HG02571 (cell line): ENCODE measurements at regions not wholly inside any gene's neighbourhood (a gene's known extent, or its start where the extent isn't known, plus 50 kb on each side); places are given as distances from the start of the nearest gene placed in this dataset.
A peak's percentile ranks its signal among the peaks of the same experiment; 100 is the strongest.

Experiments
- ATAC-seq: cut with Tn5 transposase; IDR thresholded peaks from one replicate; pipeline ENCODE4 v1.9.1; 2021; ENCODE audit warnings: mild to moderate bottlenecking, moderate library complexity; ENCODE audit not compliant: unreplicated experiment

DNA sequence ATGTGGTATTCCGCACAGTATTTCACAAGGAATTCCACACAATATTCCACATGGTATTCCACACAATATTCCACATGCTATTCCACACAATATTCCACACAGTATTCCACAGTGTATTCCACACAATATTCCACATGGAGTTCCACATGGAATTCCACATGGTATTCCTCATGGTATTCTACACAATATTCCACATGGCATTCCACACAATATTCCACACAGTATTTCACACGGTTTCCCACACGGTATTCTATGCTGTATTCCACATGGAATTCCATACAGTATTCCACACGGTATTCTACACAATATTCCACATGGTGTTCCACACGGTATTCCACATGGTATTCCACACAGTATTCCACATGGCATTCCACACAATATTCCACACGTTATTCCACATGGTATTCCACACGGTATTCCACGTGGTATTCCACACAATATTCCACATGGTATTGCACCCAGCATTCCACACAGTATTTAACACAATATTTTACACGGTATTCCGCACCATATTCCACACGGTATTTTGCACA is 137.3 kb upstream of the CHST15 start:
- ATAC-seq: no peak

DNA sequence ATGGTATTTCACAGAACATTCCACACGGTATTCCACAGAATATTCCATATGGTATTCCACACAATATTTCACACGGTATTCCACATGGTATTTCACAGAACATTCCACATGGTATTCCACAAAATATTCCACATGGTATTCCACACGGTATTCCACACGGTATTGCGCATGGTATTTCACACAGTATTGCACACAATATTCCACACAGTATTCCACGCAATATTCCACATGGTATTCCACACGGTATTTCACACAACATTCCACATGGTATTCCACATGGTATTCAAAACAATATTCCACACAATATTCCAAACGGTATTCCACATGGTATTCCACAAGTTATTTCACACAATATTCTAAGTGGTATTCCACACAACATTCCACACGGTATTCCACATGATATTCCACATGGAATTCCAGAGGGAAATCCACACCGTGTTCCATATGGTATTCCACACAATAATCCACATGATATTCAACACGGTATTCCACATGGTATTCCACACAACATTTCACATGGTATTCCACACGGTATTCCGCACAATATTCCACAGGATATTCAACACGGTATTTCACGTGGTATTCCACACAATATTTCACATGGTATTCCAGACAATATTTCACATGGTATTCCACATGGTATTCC is 136.7 kb upstream of the CHST15 start:
- no peak for ATAC-seq

DNA sequence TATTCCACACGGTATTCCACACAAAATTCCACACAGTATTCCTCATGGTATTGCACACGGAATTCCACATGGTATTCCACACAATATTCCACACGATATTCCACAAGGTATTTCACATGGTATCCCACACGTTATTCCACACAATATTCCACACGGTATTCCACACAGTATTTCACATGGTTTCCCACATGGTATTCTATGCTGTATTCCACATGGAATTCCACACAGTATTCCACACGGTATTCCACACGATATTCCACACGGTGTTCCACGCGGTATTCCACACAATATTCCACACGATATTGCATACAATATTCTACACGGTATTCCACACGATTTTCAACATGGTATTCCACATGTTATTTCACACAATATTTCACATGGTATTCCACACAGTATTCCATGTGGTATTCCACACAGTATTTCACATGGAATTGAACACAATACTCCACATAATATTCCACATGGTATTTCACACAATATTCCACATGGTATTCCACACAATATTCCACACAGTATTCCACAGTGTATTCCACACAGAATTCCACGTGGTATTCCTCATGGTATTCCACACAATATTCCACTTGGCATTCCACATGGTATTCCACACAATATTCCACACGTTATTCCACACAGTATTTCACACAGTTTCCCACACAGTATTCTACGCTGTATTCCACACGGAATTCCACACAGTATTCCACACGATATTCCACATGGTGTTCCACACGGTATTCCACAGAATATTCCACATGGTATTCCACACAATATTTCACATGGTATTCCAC is 136.0 kb upstream of the CHST15 start:
- ATAC-seq: no peak

DNA sequence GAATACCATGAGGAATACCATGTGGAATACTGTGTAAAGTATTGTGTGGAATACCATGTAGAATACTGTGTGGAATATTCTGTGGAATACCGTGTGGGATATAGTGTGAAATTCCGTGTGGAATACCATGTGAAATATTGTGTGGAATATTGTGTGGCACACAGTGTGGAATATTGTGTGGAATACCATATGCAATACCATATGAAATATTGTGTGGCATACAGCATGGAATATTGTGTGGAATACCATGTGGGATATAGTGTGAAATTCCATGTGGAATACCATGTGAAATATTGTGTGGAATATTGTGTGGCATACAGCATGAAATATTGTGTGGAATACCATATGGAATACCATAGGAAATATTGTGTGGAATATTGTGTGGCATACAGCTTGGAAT is 135.1 kb upstream of the CHST15 start:
- ATAC-seq: no peak

DNA sequence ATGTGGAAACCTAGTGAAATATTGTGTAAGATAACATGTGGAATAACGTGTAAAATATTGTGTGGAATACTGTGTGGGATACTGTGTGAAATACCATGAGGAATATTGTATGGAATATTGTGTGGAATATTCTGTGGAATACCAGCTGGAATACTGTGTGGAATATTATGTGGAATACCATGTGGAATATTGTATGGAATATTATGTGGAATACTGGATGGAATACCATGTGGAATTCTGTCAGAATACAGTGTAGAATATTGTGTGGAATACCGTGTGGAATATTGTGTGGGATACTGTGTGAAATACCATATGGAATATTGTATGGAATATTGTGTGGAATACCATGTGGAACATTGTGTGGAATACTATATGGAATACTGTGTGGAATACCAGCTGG is 134.6 kb upstream of the CHST15 start:
- no peak for ATAC-seq

DNA sequence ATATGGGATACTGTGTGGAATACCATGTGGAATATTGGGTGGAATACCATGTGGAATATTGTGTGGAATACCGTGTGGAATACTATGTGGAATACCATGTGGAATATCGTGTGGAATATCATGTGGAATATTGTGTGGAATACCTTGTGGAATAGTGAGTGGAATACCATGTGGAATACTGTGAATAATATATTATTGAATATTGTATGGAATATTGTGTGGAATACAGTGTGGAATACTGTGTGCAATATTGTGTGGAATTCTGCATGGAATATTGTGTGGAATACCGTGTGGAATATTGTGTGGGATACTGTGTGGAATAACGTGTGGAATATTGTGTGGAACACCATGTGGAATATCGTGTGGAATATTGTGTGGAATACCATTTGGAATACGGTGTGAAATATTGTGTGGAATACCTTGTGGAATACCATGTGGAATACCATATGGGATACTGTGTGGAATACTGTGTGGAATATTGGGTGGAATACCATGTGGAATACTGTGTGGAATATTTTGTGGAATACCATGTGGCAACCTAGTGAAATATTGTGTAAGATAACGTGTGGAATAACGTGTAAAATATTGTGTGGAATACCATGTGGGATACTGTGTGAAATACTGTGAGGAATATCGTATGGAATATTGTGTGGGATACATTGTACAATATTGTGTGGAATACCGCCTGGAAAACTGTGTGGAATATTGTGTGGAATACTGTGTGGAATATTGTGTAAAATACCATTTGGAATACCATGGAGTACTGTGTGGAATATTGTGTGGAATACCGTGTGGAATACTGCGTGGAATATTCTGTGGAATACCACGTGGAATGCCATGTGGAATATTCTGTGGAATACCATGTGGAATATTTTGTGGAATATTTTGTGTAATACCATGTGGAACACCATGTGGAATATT is 133.9 kb upstream of the CHST15 start:
- no peak for ATAC-seq

DNA sequence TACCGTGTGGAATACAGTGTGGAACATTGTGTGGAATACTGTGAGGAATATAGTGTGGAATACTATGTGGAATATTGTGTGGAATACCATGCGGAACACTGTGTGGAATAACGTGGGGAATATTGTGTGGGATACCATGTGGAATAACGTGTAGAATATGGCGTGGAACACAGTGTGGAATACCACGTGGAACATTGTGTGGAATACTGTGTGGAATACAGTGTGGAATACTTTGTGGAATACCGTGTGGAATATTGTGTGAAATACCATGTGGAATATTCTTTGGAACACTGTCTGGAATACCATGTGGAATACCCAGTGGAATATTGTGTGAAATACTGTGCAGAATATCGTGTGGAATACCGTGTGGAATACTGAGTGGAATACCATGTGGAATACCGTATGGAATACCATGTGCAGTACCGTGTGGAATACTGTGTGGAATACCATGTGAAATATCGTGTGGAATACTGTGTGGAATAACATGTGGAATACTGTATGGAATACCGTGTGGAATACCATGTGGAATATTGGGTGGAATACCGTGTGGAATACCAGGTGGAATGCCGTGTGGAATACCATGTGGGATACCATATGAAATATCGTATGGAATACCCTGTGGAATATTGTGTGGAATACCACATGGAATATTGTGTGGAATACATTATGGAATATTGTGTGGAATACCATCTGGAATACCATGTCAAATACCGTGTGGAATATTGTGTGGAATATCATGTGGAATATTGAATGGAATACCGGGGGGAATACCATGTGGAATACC is 133.1 kb upstream of the CHST15 start:
- no peak for ATAC-seq

DNA sequence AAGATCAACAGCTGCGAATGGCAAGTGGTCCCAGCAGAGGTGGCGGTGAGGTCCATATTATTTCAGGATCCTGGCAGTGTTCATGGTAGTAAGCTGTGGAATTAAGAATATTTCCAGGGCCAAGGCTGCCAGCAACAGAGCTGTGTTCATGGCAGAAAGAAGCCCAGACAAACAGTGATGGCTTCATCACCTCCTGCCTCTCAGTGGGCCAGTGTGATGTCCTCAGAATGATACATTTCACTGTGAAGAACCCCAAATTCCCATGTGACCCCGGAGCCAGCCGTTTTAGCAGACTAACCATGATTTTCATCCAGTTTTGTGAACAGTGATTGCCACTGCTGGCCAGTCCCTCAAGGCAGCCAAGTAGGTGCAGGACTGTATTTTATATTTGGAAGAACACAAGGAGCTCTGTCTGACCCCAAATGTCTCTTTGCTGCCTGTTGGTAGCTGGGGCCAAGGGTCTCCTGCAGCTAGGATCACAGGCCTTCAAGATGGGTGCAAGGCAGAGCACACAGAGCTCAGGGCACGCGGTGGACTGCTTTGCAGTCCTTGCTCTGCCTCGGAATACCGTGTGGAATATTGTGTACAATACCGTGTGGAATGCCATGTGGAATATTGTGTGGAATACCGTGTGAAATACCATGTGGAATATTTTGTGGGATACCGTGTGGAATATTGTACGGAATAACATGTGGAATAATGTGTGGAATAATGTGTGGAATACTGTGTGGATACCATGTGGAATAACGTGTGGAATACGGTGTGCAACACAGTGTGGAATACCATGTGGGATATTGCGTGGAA is 132.3 kb upstream of the CHST15 start:
- no peak for ATAC-seq

DNA sequence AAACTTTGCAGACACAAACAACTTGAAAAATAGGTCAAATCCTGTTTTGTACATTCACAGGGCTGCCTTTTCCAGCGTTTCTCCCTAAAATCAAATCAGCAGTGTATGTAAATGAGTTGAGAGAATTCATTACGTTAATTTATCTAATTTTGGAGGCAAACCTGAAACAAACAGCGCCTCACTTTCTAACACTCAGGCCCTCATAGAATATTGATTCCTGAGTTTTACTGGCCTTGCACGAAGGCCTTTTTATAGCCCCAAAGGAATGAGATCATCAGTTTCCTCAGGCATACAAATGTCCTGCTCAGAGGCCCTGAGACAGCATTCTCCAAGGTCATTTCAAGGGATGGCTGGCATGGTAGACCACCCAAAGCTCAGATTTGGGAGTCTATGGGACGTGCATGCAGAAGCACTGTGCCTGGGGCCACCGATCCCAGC is 131.7 kb upstream of the CHST15 start:
- no peak for ATAC-seq

DNA sequence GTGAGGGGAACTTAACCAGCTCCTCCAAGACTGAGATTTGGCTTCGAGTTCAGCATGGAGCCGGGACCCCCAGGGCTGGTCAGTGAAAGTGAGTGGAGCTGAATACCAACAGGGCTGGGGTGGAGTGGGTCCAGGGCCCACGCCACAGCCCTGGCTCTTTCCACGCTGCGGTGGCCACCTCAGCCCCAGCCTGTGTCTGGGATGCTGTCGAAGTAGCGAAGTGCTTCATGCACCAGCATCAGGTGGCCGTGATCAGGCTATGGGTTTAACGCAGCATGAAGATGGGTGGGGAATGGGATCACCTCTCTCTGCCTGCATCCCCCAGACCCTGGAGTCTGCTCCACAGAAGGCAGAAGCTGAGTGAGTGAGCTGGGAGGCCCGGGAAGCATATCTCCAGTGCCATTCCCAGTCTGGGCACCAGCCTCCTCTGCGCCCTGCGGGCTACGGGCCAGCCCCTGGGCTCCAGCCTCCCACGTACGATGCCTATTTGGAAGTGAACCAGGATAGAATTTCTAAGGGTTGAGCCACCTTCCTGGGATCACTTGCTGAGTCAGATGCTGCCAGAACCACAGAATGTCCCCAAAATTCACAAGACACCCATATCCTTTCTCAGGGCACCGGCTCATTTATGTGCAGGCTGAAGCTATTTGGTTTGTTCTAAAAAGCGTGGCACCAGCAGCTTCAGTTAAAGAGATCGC is 131.1 kb upstream of the CHST15 start:
- ATAC-seq: no peak

DNA sequence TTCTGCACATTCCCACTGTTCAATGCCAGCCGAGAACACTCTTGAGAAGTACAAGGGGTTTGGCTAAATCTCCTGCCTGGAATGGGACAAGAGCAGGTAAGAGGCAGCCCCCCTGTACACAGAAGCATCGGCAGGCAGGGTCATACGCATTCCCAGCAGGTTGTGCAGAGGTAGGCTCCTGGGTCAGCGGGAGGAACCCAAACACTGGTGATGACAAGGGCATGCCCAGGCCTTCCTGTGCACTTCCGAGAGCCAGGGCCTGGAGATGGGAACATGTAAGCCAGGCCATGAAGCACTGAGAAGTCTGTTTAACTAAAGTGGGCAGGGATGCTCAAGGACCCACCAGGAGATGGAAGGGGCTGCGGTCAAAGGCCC is 130.3 kb upstream of the CHST15 start:
- no peak for ATAC-seq

DNA sequence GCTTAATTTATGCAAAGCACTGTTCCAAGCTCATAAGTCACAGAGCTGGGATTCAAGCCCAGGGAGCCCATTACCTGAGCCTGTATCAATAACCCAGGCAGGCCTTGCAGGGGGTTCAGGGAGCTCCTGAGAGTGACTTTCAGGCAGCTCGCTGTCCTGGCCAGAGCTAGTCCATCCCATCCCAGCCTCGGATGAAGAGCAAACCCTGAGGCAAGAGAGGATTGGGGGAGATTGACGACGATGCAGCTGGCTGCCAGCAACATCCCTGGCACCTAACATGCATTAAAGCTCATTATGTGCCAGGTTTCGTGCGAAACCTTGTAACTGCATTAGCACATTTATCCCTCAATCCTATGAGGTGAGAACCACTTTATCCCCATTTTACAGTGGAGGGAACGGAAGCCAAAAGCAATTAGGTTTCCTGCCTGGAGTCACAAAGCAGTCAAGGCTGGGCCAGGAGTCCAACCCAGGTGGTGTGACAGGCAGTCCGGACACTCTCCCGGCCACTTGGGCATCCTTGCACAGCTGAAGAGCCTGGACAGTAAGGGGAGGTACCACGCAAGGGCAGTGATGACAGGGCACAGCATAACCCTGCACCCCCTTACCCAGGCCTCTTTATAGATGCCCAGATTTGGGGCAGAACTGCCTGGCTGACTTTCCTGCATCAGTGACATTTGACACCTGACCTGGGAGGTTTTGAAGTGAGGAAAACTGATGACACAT is 129.8 kb upstream of the CHST15 start:
- no peak for ATAC-seq

DNA sequence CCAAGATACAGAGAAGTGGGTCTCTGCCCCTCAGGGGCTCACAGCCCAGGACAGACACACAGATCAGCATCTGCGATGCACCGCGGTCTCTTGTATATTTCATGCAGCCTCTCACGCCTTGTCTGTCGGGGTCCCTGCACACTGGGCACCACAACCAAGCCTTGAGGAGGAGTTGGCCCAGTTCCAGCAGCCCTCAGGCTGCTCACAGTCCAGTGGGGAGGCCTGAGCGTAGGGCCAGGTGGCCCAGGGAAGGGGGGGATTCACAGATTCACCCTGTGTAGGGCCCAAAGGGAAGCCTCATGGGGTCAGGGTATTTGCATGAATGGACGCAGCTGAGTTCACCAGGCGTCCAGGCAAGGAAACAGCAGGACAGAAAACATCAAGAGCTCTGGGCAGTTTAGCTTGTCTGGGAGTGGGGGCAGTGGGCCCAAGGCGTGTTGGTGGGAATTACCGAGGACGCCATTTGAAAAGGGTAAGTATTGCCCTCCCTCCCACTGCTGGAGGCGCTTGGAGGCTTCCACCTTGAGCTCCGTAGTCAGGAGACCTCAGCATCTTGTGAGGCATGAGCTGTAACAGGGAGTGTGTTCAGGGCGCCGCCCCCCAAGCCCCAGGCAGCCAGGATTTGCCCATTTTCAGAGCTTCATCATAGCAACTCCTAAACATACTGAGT is 129.1 kb upstream of the CHST15 start:
- no peak for ATAC-seq

DNA sequence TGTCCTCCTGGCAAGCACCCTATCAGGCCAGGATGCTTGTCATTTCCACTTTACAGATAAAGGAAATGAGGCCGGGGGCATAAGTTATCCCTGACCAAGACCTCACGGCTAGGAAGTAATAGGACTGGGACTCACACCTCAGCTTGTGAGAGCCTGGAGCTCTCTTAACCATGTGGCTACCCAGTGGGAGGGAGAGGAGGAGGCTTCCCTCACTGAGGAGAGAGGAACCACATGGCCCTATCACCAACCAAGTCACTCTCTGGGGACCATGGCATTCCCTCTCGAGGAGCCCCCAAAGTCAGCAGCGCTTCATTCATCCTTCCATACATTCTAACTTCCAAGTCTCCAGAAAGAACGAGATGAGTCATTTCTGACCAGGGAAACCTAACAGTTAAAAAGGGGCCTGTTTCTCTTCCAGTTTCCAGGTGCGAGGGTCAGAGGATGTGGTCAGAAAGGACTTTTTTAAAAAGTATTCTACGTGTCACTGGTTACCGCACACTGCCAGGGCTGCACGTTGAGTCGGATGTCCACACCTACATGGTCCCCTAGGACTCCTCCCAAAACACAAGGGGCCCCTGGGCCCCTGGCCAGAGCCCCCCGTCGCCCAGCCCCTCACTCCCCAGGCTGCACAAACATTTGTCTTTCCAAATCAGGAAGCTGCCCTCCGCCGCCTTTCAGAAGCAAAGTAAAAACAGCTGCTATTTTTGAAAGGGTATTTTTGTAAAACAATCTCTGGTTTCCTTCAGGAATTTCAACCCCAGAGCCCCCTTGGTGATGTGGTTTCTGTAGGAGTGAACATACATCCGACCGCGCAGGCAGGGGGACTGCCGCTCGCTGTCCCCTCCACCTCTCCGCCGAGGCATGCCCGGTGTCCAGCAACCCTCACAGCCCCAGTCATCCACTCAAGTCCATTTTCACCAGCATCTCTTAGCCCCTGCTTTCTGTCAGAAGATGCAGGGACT is 128.2 kb upstream of the CHST15 start:
- peak; percentile 67 for ATAC-seq

DNA sequence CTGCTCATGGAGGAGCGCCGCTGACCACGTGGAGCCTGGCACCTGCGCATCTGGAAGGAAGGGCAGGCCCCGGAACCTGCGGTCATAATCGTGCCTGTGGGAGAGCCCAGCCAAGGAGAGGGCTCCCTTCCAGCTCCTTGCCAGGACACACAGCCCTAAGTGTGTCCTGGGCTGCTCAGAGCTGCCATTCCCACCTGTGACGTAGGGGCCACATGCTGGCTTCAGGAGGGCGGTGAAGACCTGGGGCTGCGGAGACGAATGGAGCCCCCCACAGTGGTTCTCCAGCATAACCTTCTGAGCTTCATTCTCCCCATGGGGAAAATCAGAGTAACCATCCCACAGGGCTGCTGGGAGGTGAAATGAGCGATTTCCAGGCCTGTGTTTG is 127.6 kb upstream of the CHST15 start:
- no peak for ATAC-seq

DNA sequence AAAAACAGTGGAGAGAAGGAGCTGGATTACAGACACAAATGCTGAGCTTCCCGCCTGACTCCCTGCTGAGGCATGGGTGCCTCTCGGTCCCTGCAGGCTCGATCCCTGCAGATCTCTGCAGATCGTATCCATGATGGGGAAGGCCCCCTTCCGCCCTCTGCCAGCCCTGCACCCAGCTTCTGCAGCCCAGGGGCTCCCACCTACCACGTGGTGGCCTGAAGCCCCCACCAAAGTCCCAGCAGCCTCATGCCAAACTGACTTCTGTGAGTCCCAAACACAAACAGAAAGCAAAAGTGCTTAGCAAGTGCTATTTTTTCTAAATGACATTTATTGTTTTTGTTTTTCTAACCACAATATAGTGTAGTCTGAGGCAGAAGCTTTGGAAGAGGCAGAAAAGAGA is 127.1 kb upstream of the CHST15 start:
- no peak for ATAC-seq

DNA sequence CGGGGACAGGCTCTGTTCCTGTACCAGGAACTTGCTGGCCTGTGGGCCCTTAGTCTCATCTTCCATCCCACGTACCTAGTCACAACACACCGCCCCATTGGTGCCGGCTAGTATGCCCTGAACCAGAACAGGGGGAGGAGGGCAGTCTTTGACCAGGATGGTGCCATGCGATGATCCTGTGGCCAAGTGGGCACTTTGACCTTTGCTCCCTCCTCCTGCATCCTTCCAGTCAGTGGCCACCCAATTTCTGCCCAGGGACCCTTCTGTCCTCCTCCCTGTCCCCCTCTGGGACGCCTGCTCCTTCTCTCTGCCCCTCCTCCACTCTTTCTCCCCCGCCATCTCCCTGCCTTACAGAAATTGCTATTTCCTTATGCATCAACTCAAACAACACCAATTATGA is 126.3 kb upstream of the CHST15 start:
- no peak for ATAC-seq
